GM21447 (cell line): ENCODE measurements at regions not wholly inside any gene's neighbourhood (a gene's known extent, or its start where the extent isn't known, plus 50 kb on each side); places are given as distances from the start of the nearest gene placed in this dataset.

ENCODE experiments used
- ATAC-seq: cut with Tn5 transposase; IDR thresholded peaks from one replicate; pipeline ENCODE4 v1.9.1; 2021; ENCODE audit not compliant: unreplicated experiment

- ATAC-seq = no peak
Observed at GRCh38 chr16:65426484-65426883, 304.6 kb upstream of the CDH11 start.

DNA sequence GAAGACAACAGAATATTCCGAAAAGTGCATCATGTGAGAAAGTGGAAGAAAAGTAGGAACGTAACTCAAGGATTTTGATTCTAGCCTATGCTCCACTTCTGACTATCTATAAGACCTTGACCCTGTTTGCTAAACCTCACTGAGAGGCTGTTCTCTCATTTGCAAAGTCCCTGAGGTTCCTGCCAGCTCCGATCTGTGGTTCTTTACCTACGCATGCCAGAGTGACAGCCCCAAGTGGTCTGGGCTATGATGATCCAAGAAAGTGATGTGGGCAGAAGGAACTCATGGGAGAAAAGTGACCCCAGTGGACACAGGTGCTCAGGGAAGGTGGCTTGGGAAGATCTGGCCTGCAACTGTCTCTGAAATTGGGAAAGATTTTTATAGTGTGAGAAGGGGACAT, 301.1 kb upstream of the CDH11 start:
- ATAC-seq = no peak

DNA sequence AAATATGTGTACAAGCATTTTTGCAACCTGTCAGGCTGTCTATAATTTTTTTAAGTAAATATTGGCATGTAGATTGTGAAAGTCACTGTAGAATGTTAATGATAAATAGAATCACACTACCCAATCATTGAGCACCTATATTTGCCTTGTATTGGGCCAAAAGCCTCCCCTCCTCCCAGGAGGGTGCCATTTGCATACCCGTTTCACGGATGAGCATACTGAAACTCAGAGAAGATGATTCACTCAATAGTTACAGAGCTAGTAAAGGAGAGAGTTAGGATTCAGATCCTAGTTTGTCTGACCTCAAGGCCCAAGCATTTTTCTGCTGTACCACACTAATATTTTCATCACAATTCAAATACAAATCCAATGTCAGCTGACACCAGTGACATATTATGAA, 299.7 kb upstream of the CDH11 start:
- no peak for ATAC-seq

- no peak for ATAC-seq
Observed at GRCh38 chr16:65418435-65418834, 296.6 kb upstream of the CDH11 start.

GRCh38 chr16:65415460-65415859, 293.6 kb upstream of the CDH11 start:
- ATAC-seq = no peak

- no peak for ATAC-seq
Observed at GRCh38 chr16:65414284-65414984, 292.6 kb upstream of the CDH11 start.

DNA sequence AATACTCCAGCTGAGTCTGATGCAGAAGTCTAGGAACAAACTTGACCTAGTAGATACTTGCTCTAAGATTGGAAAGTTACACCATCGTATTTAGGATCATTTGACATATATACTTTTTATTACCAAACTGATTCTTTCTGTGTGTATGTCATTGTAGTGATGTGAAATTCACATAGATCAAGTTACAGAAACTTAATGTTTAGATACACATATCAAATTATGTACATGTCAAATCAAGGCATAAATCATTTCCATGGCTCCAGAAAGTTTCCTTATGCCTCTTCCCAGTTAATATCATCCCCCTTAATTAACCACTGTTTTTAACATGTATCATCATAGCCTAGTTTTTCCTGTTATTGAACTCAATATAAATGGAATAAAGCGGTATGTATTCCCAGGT, 292.0 kb upstream of the CDH11 start:
- ATAC-seq = no peak

GRCh38 chr16:65410801-65411200, 288.9 kb upstream of the CDH11 start:
- ATAC-seq = no peak

DNA sequence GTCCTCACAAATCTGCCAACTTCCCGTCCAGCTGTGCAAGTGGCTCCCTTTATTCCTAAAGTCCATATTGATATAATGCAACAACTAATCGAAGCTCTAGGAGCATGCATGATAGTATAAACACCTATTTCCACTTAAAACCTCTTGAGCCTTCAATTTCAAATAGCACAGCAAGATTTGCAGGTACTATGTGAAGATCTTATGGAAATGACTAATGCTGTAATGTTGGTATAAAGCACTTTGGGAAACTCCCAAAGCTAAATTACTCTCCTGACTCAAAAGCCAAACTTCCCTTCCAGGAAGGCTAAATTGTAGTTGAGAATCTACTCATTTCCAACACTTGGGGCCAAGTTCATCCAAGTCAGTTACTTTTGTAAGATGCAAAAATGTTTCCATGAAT, 287.6 kb upstream of the CDH11 start:
- ATAC-seq = no peak

DNA sequence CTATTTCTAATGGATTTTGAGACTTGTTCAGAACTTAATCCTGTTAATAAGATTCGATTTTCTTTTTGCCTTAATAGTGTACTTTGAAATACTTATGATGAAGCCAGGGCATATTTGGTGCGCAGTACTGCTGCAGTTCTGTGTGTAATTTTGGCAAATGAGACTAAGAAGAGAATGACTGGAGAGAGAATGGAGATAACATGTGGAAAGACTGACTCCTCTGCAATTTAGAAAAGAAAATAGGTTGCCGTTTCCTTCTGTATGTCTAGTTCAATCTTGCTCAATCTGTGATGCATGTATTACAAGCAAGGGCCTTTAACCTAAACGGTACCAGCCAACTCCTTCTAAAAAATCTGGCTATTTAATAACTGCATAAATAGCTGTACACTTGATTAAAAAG, 285.1 kb upstream of the CDH11 start:
- no peak for ATAC-seq

DNA sequence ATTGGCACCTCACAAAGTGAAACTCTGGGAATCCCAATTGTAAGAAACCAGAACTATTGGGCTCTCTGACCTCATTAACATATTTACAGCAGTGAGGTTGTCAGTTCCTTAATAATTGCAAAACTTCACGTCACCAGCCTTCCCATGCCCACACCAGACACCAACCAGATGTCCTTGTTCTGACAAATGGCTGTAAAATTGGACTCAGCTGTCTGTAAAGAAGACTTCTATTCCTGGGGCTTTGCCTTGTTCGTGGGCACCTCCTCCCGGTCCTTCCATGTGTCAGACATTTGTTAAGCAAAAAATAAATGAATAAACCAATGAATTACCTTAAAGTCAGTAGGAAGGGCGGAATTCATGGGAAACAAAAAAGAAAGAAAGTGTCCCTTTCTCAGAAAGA, 284.3 kb upstream of the CDH11 start:
- ATAC-seq = no peak

GRCh38 chr16:65394281-65394680, 272.4 kb upstream of the CDH11 start:
- no peak for ATAC-seq

DNA sequence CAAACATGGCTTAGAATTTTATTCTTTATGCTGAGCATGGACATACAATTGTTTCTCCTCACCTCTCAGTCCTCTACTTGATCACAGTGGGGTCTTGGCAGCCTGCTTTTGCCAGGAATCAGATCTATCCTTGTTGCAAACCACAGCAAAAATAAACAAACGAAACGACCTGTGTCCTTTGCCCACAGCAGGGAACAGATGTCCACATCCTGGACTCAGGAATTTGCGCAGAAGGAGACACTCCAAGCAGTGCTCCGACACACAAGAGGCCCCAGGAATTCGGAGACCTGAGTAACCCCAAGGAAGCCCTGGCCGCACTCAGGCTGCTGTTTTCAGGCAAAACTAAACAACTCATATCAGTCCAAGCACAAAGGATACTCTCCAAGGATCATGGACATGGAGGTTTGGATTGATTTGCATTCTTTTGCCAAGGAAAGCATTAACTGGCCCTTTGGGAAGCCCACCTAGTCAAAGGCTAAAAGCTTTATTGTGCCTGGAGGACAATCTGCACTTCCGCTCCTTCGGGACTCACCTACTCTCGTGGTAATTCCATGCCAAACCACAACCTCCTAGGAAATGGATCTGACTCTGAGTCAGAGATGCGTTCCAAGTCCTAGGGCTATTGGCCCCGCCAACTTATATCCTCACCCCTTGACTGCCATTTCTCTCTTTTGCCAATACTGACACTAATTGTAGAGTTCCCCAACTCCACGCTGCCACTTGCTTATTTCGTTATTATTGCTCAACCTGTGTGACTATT, 271.1 kb upstream of the CDH11 start:
- no peak for ATAC-seq

- ATAC-seq = no peak
Observed at GRCh38 chr16:65388592-65388991, 266.7 kb upstream of the CDH11 start.

- ATAC-seq = no peak
Observed at GRCh38 chr16:65386672-65387071, 264.8 kb upstream of the CDH11 start.

DNA sequence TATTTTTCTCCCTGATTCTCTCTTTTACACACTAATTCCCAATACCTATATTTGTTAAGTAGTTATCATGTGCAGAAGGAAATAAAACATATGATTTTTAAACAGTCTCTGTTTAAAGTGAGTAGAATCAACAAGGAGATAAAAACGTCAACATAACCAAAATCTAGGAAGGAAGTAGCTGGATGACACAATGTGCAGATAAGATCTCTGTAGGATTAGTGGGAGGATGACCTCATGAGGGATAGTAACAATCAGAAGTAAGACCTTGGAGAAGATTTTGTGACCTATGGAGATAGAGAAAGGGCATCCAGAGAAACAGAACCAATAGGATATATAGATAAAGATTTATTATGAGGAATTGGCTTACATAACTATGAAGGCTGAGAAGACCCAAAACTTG, 262.6 kb upstream of the CDH11 start:
- no peak for ATAC-seq

- no peak for ATAC-seq
Observed at GRCh38 chr16:65377195-65377594, 255.3 kb upstream of the CDH11 start.

DNA sequence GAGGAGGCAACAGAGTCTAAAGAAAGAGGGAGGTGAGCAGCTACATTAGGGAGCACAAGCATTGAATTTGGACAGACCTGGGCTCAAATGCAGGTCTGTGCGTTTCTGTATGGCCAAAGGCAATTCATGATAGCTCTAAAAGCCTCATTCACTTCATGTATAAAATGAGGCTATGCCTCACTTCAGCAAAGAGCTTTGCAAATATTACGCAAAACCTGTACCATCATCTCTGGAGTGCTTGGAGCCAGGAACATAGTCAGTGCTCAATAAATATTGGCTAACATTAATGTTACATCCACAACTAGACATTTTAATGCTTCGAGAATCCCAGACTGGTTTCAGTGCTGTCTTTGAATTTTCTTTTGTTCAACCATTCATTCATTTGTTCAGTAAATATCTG, 254.7 kb upstream of the CDH11 start:
- ATAC-seq = no peak

DNA sequence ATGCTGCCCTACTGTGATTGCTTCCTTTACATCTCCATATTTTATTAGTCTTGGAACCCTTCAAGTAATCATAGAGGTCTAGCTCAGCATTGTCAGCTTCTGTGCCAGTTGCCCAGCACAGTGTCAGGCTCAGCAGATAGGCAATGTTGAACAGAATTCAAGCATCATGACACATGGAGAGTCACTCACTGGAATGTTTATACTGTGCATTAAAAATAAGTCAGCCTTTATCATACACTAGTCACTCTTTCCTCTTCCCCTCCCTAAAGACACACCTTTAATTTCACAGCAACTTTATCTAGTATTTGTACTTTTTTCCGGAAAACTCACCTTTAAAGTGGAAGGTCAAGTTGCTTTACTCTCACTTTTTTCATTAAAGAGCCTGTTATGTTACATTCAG, 253.8 kb upstream of the CDH11 start:
- ATAC-seq = no peak

- ATAC-seq = no peak
Observed at GRCh38 chr16:65373097-65373496, 251.2 kb upstream of the CDH11 start.

DNA sequence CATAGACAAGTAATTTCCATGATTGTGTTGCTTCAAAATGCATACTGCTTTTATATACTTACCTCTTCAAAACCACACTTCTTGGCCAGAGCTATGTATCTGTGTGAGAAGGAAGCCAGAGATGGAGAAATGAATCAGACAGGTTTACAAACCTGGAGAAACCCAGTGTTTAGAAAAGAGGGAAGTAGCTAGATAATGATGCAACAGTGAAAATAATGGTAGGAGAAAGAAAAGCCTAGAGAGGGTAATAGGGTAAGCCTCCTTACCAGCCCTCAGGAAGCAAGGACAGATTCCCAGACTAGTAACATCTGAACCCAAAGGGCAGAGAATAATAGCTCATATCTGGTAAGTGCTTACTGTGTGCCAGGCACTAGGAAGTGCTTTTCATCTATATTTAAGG, 250.3 kb upstream of the CDH11 start:
- ATAC-seq = no peak
